GM18858 (cell line): ENCODE measurements at regions not wholly inside any gene's neighbourhood (a gene's known extent, or its start where the extent isn't known, plus 50 kb on each side); places are given as distances from the start of the nearest gene placed in this dataset.
"Not testable (repeated sequence)": the region's sequence is repeated elsewhere in the genome, so short reads cannot be mapped to it uniquely, and the experiment has no call there.

Source experiments
- ATAC-seq: cut with Tn5 transposase; IDR thresholded peaks from one replicate; pipeline ENCODE4 v1.9.1; 2021; ENCODE audit not compliant: unreplicated experiment

DNA sequence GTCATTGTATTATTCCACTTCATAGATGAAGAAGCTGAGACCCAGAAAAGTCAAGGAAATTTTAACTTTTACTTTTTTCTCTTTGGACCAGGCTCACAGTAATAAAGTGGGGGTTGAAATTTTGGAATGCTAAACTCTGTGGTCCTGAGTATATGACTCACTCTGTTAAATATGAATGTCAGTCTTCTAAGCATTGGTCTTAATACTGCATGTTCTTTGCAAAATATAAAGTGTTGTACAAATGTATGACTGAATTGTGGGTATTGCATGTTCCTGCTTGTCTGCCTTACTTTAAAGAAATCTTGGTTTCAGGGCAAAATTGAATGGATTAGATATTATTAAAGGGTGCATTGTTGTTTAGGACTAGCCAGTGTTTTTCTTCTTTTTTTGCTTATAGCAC lies 950.8 kb upstream of the GOT2 start:
- no peak for ATAC-seq

DNA sequence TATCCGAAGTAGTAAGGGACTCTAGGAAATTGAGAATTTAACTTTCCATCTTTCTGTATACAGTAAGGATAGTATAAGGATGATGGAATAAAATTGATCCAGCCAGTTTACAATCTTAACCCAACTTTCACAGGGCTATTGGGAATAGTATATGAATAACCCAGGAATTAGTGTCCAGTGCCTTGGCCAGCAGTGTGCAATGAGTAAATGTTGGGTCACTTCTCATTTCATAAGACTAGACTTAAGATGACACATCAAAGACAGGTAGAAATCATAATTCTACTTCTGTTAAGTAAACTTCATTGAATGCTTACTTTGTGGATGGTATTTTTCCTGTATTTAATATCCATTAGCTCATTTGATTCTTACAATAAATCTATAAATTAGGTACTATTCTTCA lies 949.6 kb upstream of the GOT2 start:
- no peak for ATAC-seq

GRCh38 chr16:59665618-59666220 lies 931.6 kb upstream of the GOT2 start:
- no peak for ATAC-seq

- ATAC-seq: no peak
Measured at GRCh38 chr16:59658572-59658971, 924.5 kb upstream of the GOT2 start.

DNA sequence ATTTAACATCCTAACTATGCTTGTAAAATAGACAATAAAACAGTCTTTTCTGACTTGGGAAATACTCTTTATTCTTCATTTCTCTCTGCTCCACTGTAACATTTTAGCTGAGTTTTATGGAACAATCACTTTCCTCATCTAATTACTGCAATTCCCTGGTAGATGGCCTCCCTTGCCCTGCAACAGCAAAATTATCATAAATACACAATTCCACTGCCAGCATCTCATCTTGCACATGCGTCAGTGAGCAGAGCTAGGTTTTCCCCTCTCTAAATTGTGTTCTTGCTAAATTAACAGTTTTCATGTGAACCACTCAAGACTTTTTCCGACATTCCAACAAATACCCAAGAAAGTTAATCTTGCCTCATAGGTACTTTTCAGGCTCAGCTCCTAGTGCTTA lies 920.9 kb upstream of the GOT2 start:
- no peak for ATAC-seq

- no peak for ATAC-seq
Measured at GRCh38 chr16:59654455-59654854, 920.3 kb upstream of the GOT2 start.

DNA sequence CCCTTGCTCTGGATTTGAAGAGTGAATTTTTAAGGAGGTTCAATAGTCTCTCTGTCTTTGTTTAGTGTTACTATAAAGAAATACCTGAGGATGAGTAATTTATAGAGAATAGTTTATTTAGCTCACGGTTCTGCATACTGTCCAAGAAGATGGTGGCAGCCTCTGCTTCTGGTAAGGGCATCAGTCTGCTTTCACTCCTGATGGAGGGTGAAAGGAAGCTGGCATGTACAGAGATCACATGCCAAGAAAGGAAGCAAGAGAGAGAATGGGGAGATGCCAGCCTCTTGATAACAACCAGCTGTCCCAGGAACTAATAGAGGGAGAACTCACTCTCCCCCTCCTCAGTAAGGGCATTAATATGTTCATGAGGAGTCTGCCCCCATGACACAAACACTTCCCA lies 917.5 kb upstream of the GOT2 start:
- ATAC-seq: no peak

DNA sequence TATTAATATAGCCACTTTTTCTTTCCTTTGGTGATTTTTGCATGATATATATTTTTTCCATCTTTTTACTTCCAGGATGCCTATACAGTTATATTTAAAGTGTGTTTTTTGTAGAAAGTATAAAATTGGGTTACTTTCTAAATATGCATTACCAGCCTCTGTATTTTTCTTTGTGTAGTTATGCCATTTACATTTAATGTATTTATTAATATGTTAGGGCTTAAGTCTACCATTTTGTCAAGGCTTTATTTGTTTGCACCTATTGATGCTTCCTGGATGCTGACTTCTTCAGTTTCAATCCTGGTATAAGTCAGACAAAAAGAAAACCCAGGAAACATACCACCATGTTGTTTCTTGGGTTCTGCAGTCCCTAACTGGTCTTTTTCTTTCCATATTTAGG lies 911.1 kb upstream of the GOT2 start:
- ATAC-seq: no peak

DNA sequence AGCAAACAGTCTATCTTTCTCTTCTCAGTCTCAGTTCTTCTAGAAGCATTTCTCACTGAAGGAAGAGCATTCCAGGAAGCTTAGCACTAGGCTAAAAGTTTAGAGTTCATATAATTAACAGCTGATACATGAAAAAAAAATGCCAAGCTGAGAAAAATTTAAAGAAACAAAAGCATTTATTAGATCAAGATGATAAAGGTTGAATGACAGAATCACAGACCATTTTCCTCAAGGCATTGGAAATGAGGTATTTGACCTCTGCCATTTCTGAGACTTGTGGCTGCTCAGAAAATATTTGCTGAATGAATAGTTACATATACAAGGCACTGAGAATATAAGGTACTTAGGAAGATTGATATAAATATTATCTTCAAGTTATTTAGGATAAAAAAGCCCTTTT lies 901.6 kb upstream of the GOT2 start:
- ATAC-seq: no peak

DNA sequence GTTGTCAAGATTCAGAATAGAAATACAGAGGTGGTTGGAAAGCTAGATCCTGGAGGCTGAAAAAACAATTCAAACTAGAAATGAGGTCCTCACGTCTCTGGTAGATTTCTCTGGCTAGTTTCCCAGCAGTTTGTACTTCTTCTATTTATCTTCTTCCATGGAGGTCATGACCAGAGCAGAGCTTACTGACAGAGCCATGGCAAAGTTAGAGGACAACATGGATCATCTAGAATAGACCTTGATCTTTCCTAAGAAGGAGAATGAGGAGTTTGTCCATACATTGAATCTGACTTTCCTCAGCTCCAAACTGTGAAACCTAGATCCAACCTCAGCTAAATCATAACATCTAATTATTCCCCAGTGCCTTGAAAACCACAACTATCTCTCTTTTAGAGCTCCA lies 900.8 kb upstream of the GOT2 start:
- no peak for ATAC-seq

GRCh38 chr16:59634004-59634579 lies 900.0 kb upstream of the GOT2 start:
- no peak for ATAC-seq

DNA sequence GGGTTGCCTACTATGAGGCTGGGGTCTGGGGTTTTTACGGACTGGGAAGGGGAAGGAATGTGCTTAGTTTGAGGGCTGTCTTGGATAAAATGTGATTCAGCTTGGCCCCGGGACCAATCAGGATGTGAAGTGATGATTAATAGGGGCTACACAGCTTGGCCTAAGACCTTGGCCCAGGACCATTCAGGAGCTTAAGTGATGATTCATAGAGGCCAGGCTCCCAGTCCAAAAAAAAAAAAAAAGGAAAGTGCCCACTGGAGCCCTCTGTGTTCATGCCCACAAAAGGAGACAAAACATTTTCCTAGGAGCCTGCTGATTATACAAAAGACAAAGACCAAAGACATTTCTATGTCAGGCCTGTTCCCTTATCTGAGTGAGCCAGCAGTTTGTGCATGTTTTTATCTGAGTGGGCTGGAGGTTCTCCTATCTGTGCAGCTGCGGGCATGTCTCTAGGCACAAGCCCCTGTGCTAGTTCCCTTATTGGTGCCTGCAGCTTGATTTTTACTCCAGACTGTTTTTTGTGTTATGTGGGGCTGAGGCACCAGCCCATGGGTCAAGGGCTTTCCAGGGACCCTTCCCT lies 898.2 kb upstream of the GOT2 start:
- no peak for ATAC-seq

DNA sequence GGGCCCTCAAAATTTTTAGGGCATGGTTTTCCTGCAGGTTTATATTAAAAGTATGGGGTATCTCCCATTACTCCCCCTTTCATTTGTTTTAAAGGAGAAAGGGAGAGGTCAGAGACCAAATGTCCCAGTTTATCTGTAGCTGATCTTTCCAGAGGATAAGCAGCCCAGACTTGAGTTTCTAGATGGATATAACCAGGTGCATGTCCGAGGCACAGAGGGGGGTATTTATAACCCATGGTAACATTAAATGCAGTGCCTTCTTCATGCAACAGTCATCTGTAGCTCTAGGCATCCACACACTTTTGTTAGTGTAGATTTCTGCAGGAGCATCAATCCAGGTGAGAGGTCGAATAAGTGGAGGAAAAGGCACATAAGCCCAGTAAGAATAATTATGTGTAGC lies 890.3 kb upstream of the GOT2 start:
- ATAC-seq: not testable (repeated sequence)

DNA sequence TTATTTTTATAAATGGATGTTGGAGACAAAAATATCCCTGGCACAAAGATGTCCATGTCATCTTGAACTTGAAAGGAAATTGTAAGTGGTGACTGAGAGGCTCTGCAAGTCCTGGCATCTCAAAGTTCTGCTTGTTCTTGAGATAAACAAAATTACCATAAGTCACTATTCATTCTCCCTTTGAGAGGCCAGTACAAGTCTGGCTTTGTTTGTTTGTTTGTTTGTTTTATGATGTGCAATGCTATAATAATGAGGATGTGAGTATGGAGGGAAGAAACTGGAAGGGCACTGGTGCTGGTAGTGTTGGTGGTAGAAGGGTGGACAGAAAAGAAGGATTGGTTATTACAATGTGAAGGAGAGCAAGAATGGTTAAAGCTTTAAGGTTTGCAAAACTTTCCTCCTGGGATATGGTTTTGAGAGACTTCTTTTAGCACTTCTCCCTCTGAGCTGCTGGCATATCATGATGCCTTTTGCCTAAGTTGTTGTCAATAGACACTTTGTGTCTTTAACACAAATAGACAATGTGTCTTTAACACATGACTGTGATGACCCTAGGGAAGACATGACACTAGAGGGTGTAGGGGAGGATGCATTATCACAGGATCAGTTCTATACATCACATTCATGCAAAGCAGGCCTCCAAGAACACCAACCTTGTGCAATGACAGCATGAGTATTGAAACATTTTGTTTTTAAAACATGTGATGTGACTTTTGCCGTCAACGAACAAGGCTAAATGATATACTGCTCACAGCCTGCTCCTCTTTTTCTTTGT lies 880.5 kb upstream of the GOT2 start:
- no peak for ATAC-seq

DNA sequence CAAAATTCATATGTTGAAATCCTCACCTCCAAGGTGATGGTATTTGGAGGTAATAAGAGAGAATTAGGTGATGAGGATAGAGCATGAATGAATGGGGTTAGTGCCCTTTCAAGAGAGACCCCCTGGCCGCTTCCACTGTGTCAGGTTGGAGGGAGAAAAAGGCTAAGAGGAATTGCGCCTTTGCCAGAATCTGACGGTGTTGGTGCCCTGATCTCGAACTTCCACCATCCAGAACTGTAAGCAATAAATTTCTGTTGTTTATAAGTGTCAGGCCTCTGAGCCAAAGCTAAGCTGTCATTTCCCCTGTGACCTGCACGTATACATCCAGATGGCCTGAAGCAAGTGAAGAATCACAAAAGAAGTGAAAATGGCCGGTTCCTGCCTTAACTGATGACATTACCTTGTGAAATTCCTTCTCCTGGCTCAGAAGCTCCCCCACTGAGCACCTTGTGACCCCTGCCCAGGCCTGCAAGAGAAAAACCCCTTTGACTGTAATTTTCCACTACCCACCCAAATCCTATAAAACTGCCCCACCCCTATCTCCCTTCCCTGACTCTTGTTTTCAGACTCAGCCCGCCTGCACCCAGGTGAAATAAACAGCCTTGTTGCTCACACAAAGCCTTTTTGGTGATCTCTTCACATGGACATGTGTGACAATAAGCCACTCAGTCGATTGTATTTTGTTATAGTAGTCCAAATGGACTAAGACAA lies 878.9 kb upstream of the GOT2 start:
- ATAC-seq: not testable (repeated sequence)

GRCh38 chr16:59612094-59612493 lies 878.0 kb upstream of the GOT2 start:
- no peak for ATAC-seq

GRCh38 chr16:59611556-59611955 lies 877.4 kb upstream of the GOT2 start:
- no peak for ATAC-seq

DNA sequence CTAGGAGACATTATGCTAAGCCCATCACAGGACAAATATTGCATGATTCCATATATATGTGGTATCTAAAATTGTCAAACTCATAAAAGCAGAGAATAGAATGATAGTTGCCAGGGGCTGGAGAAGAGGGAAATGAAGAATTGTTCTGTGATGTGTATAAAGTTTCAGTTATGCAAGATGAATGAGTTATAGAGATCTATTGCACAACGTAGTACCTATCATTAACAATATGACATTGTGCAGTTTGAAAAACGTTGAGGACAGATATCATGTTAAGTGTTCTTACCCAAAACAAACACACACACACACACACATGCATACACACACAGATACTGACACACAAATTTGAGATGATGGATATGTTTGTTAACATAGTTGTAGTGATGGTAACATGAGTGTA lies 871.6 kb upstream of the GOT2 start:
- ATAC-seq: no peak

DNA sequence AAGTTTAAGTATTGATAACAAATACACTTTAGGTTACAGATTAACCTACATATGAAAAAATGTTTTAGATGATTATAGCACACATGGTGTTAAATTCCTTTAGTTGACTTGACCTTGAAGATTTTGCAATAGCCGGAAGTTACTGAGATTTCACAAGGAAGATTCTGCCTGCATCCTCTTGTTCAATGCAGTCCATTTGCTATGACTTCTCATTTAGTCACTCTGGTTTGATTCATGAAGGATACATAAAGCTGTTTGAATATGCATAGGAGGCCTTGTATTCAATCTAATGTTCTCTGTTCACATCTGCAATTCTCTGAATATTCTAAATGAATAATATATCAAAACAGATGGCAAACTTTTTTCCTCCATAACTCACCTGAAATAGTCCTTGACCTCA lies 870.2 kb upstream of the GOT2 start:
- no peak for ATAC-seq

DNA sequence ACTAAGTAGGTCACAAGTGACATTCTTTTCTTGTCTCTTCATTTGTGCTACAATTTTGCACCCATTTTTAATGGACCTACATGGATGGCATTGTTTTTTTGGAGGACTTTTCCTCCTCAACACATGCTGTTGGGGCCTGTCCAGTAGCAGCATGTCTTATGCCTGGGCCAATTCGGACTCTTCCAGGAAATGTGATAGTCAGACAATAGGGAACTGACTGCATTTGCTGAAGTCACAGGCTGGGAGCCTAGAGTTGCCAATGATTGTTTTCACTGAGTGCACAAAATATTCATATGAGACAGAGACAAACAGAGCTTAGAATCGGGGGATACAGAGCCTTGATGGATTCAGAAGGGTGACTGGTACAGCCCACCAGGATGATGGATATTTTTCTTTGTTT lies 867.3 kb upstream of the GOT2 start:
- ATAC-seq: no peak

- no peak for ATAC-seq
Measured at GRCh38 chr16:59597269-59597668, 863.2 kb upstream of the GOT2 start.

- no peak for ATAC-seq
Measured at GRCh38 chr16:59596693-59597092, 862.6 kb upstream of the GOT2 start.
